C4-2B (cell line): ENCODE measurements at regions not wholly inside any gene's neighbourhood (a gene's known extent, or its start where the extent isn't known, plus 50 kb on each side); places are given as distances from the start of the nearest gene placed in this dataset.

Source experiments
- CTCF ChIP-seq: fragments of 450-650 bp; conservative IDR thresholded peaks from 2 replicates; pipeline ENCODE4 v1.5.1; 2017; ENCODE audit warnings: mild to moderate bottlenecking
- ZFX ChIP-seq: fragments of 450-650 bp; IDR thresholded peaks from 2 replicates; pipeline ENCODE4 v1.6.1; 2017

GRCh38 chr5:90071066-90071465 is 338.5 kb downstream of the CETN3 start:
- TF ChIP-seq CTCF (no peak), ZFX (no peak)
